Activated CD8-positive, alpha-beta memory T cell treated with anti-CD3 and anti-CD28 coated beads for 4 hours (primary cell): ENCODE measurements at regions not wholly inside any gene's neighbourhood (a gene's known extent, or its start where the extent isn't known, plus 50 kb on each side); places are given as distances from the start of the nearest gene placed in this dataset.

ENCODE experiments used
- DNase-seq, 2 donors: peaks; one replicate each; pipeline ENCODE4 v3.0.0-alpha.2; 2020; ENCODE audit warnings: low read depth in 2 of 2

DNA sequence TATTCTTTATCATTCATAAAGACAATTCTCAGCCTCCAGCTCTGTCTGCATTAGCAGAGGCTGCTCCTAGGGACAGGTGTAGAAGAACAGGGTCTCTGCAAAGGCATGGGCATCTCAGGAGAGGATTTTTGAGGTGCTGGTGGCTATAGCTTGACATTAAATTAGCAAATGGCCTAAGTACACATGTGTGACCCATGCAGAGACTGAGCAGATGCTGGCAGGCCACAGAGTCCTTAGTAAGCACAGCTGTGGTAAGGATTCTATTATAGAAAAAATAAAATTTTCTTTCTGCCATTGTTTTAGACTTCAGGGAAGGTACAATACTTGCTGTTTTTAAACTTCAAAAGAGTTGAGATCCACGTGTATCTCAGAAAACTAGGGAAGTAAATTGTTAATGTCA is 177.5 kb upstream of the DUSP10 start:
- DNase-seq: no peak

DNA sequence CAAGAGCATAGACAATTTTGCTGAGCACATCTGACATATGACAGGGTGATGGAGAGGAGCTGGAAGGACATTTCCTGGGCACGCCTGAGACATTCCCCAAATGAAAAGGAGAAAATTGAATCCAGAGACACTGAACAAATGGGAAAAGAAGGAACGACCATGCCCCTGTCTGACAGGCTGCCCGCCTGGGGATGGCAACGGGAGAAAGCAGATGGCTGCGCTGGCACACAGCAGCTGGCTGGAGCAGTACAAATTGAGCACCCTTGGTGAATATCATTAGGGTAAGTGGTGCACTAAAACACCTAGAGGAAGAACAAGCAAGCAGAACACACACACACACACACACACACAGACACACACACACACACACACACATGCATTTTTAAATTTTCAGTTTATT is 174.3 kb upstream of the DUSP10 start:
- no peak for DNase-seq

DNA sequence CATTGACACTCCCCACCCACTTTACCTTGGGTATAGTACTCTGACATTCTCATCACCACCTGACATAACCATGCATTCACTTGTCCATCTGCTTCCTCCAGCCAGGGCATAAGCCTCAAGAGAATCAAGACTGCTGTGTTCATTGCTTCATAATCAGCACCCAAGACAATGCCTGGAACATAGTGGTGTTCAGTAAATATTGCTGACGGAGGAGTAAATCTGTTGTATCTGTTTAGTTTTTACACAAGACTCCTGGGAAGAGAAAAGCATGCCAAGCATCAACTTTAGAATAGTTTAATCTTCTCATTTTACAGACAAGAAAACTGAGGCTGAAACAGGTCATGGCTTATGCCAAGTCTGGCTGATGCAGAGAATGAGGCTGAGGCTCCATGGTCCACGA is 173.9 kb upstream of the DUSP10 start:
- DNase-seq: no peak

DNA sequence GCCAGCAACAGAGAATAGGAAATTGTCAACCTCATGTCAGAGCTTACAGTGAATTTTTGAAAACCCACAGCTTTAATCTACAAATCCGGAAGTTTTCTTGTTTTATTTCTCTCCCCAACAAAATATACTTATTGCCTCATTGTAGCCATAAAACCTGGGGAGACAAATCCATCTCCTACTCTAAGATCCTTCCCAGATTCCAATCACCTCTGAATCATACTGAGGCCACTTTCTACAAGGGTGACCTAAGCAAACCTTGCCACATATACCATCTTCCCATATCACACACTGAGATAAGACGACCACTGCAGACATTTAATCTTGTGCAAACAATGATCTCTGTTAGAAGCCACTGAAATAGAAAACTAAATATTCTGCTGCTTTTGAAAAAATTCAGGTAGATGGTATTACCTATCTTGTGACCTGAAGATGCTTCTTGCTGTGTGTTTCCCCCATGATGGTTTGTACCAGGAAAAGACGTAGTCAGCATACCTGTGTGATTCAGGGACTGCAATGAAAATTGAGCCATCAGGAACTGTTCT is 171.5 kb upstream of the DUSP10 start:
- DNase-seq: no peak

DNA sequence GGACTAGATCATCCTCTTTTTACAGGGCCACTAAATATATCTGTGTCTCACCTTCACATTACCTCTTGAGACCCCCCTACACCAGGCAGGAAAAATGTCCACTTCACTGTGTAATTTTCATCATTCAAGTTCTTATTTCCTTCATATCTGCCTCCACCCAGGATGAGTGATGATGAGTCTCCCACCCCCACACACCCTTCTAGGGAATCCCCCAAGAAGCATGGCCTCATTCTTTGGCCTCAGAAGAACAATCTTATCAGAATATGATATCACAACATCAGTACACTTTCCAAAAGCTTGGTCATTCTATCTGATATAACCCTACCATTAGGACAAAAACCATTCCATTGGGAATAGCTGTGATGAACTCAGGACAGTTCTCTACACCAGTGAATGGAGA is 170.3 kb upstream of the DUSP10 start:
- no peak for DNase-seq

DNA sequence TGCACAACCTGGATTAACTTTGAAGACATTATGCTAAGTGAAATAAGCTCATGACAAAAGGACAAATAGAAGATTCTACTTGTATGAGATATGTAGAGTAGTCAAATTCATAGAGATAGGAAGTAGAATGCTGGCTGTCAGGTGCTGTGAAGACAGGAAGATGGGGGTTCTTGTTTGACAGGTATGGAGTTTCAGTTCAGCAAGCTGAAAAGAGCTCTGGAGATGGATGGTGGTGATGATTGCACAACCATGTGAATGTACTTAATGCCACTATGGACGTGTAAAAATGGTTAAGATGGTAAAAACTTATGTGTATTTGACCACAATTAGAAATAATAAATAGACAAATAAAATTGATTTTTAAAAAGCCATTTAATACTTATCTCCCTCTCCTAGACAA is 169.8 kb upstream of the DUSP10 start:
- DNase-seq: no peak

DNA sequence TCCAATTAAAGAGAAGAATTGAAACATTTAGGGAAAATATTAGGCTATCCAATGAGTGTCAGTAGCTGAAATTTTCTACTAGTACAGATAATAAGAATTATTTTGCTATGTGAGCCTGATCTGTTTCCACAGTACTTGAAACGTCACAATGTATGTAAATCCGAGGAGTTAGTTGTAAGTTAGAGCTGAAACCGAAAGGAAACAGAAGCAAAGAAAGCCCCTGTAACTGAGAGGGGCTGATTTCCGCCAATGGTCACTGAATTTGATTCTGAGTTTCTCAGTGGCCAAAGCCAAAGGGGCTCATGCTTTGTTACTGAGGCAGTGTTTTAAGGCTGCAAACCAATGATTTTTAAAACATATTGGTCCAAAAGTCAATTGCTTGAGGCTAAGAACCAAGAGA is 168.3 kb upstream of the DUSP10 start:
- DNase-seq: no peak

DNA sequence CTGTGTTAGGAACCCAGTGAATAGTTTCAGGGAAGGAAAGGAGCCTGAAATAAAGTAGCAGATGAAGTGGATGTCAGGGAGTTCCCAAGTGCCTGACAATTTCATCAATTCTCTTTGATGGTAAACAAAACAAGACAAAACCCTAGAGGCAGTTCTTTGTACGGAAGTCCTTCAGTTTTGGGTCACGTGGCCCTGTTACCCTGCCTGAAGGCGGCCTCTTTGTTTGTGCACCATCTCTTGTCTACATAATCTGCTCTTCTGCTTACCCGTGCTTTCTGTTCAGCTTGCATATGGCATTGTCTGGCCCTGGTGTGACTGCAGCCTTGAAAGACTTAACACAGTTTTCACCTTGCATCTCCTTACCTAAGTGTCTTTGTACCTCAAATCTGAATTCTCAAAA is 166.7 kb upstream of the DUSP10 start:
- no peak for DNase-seq

DNA sequence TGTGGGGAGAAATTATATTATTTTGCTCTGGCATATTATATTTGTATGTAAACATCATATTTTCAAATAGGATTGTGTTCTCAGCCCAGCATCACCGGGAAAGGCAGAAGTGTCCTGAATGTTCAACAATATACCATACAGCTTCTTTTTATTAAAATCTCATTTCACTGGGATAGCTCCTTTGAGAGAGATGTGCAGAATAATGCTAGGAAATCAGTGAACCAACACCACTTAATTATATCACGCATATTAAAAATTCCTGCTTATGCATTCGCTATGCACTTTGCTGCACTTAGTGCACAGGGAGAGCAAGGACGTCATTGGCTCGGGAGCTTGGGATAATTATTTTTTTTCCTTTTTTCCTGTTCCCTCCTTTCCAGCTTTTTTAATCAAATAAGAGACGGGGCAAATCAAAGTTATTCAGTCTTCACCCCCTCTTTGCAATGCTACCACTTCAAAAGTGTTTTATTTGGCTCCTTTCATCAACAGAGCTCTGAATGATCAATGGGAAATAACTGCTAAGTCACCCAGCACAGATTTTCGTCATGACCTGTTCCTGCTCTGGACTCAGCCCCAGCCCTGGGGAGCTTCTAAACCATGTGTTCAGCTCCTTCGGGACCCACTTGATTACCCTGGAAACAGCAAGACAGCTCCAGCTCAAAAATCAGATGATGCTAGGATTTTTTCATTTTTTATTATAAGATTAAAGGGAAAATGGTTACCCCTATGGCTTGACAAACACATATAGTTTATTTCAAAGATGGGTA is 165.5 kb upstream of the DUSP10 start:
- no peak for DNase-seq

DNA sequence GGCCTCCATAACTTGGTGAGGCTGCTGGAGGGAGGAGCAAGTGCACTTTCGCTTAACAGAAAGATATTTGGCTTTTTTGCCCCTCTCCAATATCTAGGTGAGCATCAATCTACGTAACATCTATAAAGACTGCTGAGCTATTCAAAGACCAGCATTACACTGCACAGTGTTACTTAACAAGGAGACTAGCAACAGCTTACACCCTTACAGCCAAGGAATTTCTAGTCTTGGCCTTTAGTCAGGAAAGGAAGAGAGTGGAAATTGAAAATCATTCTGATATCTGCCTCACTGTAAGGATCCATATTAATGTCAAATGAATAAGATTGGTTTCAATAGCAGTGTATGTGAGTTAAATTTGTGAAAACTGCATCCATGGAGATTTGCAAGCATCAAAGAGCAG is 163.9 kb upstream of the DUSP10 start:
- DNase-seq: no peak

DNA sequence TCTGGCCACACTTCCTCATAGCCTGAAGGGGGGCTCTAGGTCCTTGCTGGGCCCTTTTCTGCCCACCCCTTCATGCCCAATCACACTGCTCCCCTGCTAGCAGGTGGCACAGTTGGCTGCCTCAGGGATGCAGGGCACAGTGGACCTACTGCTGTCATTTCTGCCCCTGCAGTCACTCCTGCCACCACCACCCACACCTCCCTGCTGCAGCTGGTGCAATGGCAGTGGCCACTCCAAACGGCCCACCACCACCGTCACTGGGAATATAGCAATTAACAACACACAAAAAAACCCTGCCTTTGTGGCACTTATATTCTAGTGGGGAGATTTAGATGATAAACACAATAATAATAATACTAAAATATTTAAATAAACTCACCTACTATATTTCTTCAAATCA is 162.4 kb upstream of the DUSP10 start:
- no peak for DNase-seq

DNA sequence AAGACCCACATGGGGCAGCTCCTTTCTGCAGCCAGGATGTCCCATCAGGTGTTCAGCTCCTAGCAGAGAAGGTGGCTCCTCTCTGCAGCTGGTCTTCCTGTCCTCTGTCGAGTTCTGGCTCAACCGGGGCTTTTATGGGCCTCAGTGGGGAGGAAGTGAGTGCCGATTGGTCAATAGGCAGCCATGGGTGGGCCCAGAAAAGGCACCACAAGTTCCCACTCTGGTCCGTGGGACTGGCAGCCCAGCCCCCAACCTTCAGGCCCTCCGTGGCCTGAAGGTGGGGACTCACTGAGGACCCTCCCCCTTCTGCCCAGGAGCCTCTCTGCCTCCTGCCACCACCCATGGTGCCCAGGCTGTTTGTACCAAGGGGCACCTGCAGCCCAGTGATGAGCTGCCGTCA is 161.7 kb upstream of the DUSP10 start:
- no peak for DNase-seq

DNA sequence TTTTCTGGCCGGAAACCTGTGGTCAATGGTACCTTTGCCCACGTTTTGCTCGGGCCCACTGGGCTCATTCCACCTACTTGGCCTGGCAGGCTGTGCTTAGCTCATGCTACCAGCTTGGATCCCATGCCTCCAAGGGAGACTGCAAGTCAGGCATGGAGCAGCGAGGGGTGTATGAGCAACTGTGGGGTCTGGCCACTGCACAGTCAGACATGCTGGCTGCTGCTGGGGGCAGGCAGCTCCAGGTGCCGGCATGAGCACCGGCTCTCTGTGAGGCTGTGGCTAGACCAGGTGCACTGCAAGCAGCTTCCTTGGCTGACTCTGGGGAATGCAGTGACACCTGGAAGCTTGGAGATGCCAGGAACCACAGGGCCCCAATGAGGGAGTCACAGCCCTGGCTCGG is 161.1 kb upstream of the DUSP10 start:
- DNase-seq: no peak

DNA sequence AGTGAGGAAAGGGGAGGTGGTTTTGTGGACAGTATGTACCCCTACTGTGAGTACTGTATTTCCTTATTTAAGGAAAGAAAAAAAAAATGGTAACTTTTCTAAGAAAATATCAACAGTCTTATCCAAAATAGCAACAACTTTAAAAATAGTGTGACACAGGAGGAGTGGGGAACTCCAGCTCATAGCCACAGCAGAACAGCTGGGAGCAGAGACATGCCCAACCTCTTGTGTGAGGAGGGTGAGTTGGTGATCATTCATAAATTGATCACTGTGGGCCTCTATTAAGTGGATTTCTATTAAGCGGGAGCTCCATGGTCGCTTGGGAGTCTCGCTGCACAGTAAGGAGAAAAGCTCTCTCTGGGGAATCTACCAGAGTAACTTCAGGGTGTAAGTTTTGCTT is 158.8 kb upstream of the DUSP10 start:
- DNase-seq: no peak

DNA sequence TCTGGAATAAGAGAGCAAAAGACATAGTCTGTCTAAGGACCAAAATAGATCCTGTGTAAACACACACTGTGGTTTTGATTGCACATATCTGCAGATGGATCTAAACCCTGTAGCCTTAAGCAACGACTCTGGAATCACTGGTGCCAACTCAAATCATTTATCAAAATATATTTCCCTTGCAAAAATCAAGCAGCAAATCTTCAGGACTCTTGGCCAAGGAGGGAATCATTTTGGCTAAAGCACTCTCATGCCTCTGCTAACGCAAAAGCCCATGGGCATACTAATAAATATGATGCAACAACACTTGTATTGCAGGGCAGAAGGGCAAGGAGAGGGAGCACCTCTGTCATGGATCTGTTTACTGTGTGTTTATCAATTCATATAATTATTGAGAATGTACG is 155.4 kb upstream of the DUSP10 start:
- DNase-seq: no peak

DNA sequence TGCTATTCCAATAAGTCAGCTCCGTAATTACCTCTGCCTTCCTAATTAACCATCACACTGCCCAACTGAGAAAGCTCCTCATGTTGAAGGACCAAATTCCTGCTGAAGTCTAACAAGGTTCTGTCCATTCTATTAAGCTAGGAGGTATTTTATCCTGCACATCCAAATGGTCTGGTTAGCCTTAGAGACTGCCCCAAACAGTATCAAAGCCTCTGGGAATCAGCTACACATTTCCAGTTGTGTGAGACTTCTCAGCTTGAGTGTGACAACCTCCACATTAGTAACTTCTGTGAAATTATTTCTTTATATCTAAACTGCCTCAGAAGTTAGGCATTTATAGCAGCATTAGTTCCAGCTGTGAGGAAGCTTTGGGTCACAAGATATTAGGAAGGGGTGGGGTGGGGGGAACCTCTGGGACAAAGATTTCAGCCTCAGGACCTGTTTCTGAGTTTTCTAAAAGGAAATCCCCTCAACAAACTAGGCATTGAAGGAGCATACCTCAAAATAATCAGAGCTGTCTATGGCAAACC is 150.5 kb upstream of the DUSP10 start:
- DNase-seq: no peak

DNA sequence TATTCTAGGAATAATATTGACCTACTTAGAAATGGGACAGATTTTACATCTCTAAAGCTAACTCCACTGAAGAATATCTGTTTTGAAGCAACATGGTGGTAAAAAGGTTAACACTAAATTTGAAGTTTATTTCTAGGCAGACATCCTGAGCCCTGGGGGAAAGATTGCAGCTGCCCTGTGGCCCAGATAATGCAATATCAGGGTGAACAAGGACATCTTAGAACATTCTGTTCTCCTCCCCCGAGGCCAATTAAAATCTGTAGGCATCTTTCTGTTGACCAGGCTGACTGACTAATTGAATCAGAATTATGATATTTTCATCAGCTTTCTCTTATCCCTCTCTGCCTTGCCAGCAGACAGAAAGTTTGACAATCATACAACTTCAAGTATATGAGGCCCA is 149.8 kb upstream of the DUSP10 start:
- no peak for DNase-seq

DNA sequence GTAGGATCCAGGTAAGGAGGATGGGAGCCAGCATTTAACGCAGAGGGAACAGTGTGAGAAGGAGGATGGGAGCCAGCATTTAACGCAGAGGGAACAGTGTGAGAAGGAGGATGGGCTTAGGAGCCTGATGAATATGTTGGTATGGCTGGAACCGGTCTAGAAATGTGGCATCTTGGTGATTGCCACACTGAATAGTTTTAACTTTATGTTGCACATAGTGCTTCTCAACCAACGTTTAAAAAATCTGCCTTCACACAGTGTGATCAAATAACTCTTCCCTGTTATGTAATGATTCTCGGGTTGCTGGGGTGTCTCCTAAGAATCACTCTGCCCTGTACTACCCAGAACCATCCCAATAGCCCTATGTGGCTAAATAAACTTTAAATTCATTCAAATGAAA is 146.9 kb upstream of the DUSP10 start:
- DNase-seq: no peak

DNA sequence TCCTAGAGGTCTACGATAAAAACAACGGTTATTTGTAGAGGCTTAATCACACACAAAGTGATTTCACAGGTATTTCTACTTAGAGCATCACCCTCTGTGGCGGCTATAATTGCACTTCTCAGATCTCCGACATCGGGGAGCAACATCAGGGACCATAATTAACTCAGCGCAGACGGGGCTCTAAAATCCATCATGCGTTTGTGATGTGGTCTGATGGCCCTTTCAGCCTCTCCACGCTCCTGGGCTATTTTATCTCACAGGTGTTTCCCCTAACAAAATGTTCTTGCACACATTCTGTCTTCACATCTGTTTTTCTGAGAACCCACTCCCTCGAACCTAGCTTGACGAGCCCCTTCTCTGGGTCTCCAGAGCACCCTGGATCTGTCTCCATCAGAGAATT is 146.3 kb upstream of the DUSP10 start:
- no peak for DNase-seq

DNA sequence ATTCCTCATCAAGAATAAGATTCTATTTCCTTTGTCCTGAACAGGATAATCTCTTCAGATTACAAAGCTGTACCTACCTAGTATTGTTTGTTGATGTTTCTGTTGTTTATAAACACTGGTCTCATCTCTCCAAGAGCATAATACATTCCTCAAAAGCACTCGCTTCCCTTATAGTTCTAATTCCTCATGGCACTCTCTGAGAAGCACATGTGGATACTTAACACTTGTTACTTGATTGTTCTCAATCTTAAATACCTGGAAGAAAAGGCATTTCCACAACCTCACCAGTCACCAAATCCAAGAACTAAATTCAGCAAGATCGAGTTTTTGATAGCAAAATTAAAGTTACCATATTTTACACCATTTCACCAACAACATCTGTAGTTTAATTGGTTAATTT is 145.9 kb upstream of the DUSP10 start:
- no peak for DNase-seq

DNA sequence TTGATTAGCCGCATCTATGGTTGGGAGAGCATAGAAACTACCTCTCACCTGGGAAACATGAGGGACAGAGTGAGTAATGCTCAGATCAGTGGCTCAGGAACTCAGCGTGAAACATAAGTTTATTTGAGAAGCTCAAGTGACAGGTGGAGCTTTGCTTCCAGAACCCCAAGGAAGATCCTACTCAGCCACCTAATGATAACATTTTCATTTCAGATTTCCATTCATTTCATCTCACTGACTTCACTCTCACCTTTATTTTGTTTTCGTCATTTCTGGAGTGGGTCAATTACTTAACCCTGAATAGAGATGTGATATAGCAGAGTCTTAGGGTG is 145.5 kb upstream of the DUSP10 start:
- DNase-seq: no peak

DNA sequence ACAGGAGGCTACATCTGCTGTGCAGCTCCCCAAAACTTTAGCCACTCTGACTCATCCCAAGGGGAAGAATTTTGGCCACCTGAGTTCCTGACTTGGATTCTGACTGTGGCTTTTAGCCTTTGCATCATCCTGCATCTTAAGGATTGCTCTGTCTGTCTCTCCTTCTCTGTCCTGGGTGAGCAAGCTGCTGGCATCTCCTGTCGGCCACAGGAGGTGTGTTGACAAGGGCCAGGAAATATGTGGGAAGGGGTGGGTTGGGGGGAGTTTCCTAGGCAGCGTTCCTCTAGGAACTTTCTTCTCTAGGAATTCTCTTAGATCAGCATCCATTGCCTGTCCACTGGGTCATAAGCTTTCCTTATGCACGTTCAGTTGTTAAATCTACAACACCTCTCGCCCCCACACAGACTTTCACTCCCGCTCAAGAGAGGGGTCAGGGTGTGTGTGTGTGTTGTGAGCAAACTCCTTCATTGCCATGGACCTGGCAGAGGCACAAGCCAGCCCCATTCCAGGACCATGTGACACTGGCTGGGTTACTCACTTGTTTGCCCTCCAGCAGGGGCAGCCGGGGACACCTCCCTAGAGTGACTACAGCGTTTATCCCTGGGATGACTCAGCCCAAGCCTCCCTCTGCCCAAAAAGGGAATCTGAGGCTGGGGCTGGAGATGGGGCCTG is 145.0 kb upstream of the DUSP10 start:
- no peak for DNase-seq

DNA sequence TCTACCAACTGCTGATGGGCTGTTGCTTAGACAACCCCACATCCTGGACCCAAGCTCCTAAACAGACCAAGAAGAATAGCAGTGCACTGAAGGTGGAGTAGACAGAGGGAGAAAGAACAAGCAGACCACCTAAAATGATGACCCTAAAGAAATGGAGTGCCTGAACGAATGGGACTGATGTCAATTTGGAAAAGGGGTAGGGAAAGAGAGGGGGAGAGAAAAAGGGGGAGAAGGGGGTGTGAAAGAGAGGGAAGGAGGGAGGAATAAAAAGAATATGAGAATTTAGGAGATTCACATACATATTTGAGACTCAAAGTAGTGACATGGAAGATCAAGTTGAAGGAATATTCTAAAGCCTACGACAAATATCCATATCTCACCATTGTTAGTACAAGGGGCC is 144.4 kb upstream of the DUSP10 start:
- no peak for DNase-seq
